GM12878 (cell line): ENCODE measurements at regions not wholly inside any gene's neighbourhood (a gene's known extent, or its start where the extent isn't known, plus 50 kb on each side); places are given as distances from the start of the nearest gene placed in this dataset.

ENCODE experiments used
- CBX5 ChIP-seq: sonication (generic); IDR thresholded peaks from 2 replicates; pipeline ENCODE4 v1.6.1; 2016; ENCODE audit warnings: low read depth, moderate library complexity, mild to moderate bottlenecking, inconsistent platforms
- CREM ChIP-seq: IDR thresholded peaks from 2 replicates; pipeline ENCODE4 v1.6.1; 2014; ENCODE audit warnings: antibody characterized with exemption, low read depth
- HDAC2 ChIP-seq: fragments of 200-600 bp; sonication (generic); IDR thresholded peaks from 2 replicates; pipeline ENCODE4 v1.6.1; 2017
- KLF5 ChIP-seq: fragments of 450-650 bp; IDR thresholded peaks from 2 replicates; pipeline ENCODE4 v1.6.1; 2014; ENCODE audit warnings: mild to moderate bottlenecking; ENCODE audit not compliant: partially characterized antibody
- NFXL1 ChIP-seq: fragments of 450-650 bp; IDR thresholded peaks from 2 replicates; pipeline ENCODE4 v1.6.1; 2017; ENCODE audit warnings: antibody characterized with exemption, mild to moderate bottlenecking, borderline replicate concordance
- POLR2A ChIP-seq: IDR thresholded peaks from 2 replicates; pipeline ENCODE4 v1.6.1; 2011; ENCODE audit warnings: low read depth, mild to moderate bottlenecking, low read length
- POU2F2 ChIP-seq: IDR thresholded peaks from 3 replicates; pipeline ENCODE4 v1.6.1; 2011; ENCODE audit warnings: low read depth, mild to moderate bottlenecking, low read length, borderline replicate concordance
- RCOR1 ChIP-seq: conservative IDR thresholded peaks from 2 replicates; pipeline ENCODE4 v1.6.1; 2012; ENCODE audit warnings: low read depth, low read length, improper control_type of control experiment
- STAT3 ChIP-seq: IDR thresholded peaks from 2 replicates; pipeline ENCODE4 v1.6.1; 2011; ENCODE audit warnings: low read depth, low read length, improper control_type of control experiment
- ZNF217 ChIP-seq: fragments of 450-650 bp; IDR thresholded peaks from 2 replicates; pipeline ENCODE4 v1.6.1; 2017; ENCODE audit warnings: antibody characterized with exemption, mild to moderate bottlenecking

DNA sequence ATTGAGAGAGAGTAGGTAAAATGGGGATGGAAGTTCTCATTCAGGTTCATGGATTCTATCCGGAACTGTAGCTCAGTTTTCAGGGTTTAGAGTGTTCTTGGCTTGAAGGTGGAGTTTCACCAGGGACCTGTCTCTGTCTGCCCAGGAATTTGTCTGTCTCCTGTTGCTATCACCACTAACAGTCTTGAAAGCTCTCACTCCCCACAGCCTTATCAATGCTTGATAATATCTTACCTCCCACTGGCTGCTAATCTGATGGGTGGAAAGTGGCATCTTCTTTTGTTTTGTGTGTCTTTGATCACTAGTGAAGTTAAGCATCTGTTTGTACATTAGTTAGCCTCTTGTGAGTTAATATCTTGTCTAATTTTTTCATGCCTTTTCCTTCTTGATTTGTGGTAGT lies 60.3 kb upstream of the TSPAN11 start:
- TF ChIP-seq HDAC2 (no peak), STAT3 (no peak), RCOR1 (no peak), KLF5 (no peak), NFXL1 (no peak), CBX5 (no peak), POU2F2 (no peak), ZNF217 (no peak), CREM (no peak), POLR2A (no peak)
